GM12878 (cell line): ENCODE measurements at regions not wholly inside any gene's neighbourhood (a gene's known extent, or its start where the extent isn't known, plus 50 kb on each side); places are given as distances from the start of the nearest gene placed in this dataset.

Experiments
- EZH2 ChIP-seq: IDR thresholded peaks from 2 replicates; pipeline ENCODE4 v1.6.1; 2012; ENCODE audit warnings: low read depth, mild to moderate bottlenecking, control low read depth, inconsistent platforms, low read length, borderline replicate concordance; ENCODE audit not compliant: control insufficient read depth
- HCFC1 ChIP-seq: fragments of 150-350 bp; IDR thresholded peaks from 2 replicates; pipeline ENCODE4 v1.6.1; 2014; ENCODE audit warnings: low read length
- HDAC2 ChIP-seq: fragments of 200-600 bp; sonication (generic); IDR thresholded peaks from 2 replicates; pipeline ENCODE4 v1.6.1; 2017
- JUND ChIP-seq: IDR thresholded peaks from 2 replicates; pipeline ENCODE4 v1.6.1; 2012; ENCODE audit warnings: low read depth, mild to moderate bottlenecking, low read length, improper control_type of control experiment, moderate library complexity
- SMC3 ChIP-seq: IDR thresholded peaks from 2 replicates; pipeline ENCODE4 v1.6.1; 2011; ENCODE audit warnings: low read length, improper control_type of control experiment, borderline replicate concordance
- SP1 ChIP-seq: IDR thresholded peaks from one replicate; pipeline ENCODE4 v1.6.1; 2011; ENCODE audit warnings: low read depth, low read length
- TF ChIP-seq, protein P1 (sequence below): IDR thresholded peaks from 2 replicates; pipeline ENCODE4 v1.6.1; 2012; ENCODE audit warnings: low read depth, low read length, improper control_type of control experiment
- TF ChIP-seq, protein P2 (sequence below), 3 experiments: IDR thresholded peaks in 2 of 3; conservative IDR thresholded peaks in 1 of 3; 2 replicates each; pipeline ENCODE4 v1.5.1; 2011; ENCODE audit warnings: low read depth in 3 of 3, low read length in 3 of 3, mild to moderate bottlenecking in 3 of 3, control low read depth in 2 of 3, moderate library complexity in 2 of 3, inconsistent platforms in 1 of 3, mixed read lengths in 1 of 3; ENCODE audit not compliant: control insufficient read depth in 2 of 3, insufficient read depth in 1 of 3; ENCODE audit errors: extremely low read depth in 1 of 3

DNA sequence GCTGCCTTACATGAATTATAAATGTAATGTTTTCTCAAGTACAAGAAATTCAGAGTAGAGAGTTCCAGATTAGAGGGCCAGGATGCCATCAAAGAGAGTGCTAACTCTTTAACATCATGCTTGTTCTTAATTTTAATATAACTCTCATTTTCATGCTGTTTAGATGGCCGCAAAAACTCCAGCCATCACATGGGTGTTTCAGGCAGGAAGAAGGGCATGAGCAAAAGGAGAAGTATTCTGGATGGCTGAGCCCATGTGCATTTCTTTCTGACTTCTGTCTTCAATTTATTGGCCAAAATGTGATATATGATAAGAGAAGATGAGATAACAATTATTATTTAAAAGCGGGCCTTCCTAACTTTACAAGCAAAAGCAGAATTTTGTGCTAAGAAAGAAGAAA is 1328.6 kb downstream of the MRPL39 start:
- no peak for TF ChIP-seq HCFC1
- no peak for TF ChIP-seq EZH2
- TF ChIP-seq, protein P1, sequence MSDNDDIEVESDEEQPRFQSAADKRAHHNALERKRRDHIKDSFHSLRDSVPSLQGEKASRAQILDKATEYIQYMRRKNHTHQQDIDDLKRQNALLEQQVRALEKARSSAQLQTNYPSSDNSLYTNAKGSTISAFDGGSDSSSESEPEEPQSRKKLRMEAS = no peak
- no peak for TF ChIP-seq JUND
- TF ChIP-seq, protein P2, sequence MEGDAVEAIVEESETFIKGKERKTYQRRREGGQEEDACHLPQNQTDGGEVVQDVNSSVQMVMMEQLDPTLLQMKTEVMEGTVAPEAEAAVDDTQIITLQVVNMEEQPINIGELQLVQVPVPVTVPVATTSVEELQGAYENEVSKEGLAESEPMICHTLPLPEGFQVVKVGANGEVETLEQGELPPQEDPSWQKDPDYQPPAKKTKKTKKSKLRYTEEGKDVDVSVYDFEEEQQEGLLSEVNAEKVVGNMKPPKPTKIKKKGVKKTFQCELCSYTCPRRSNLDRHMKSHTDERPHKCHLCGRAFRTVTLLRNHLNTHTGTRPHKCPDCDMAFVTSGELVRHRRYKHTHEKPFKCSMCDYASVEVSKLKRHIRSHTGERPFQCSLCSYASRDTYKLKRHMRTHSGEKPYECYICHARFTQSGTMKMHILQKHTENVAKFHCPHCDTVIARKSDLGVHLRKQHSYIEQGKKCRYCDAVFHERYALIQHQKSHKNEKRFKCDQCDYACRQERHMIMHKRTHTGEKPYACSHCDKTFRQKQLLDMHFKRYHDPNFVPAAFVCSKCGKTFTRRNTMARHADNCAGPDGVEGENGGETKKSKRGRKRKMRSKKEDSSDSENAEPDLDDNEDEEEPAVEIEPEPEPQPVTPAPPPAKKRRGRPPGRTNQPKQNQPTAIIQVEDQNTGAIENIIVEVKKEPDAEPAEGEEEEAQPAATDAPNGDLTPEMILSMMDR (IDR thresholded peaks at IDR 0.05 in 2 of 3, conservative IDR thresholded peaks at IDR 0.05 in 1 of 3; ENCODE audit: control insufficient read depth in 2 of 3, extremely low read depth in 1 of 3, insufficient read depth in 1 of 3, low read depth in 3 of 3, low read length in 3 of 3) = no peak
- TF ChIP-seq HDAC2 = no peak
- no peak for TF ChIP-seq SP1
- TF ChIP-seq SMC3 = no peak
